Keratinocyte (primary cell): ENCODE measurements at regions not wholly inside any gene's neighbourhood (a gene's known extent, or its start where the extent isn't known, plus 50 kb on each side); places are given as distances from the start of the nearest gene placed in this dataset.

Experiments used
- DNase-seq: peaks from one replicate; pipeline ENCODE4 v3.0.0-alpha.2; 2011; ENCODE audit warnings: low read depth, missing footprints, low spot score
- FAIRE-seq: peaks from 2 replicates; lab custom pipeline; 2011; peaks lifted over from hg19 to GRCh38; lab: Jason Lieb, UNC
- H2AFZ ChIP-seq: 2 replicates; pipeline ENCODE4 v1.6.0; 2012; ENCODE audit warnings: low read length, control low read depth, inconsistent platforms; ENCODE audit not compliant: control insufficient read depth
- H3K27ac ChIP-seq: 2 replicates; pipeline ENCODE4 v1.5.1; 2011; ENCODE audit warnings: low read length; ENCODE audit not compliant: control insufficient read depth, insufficient read depth
- H3K27me3 ChIP-seq: 3 replicates; pipeline ENCODE4 v1.6.0; 2011; ENCODE audit warnings: low read length; ENCODE audit not compliant: control insufficient read depth, insufficient read depth; ENCODE audit errors: extremely low read depth
- H3K36me3 ChIP-seq, 2 experiments: 2 replicates in 1 of 2; 3 replicates in 1 of 2; pipeline ENCODE4 v1.5.1; 2011; ENCODE audit warnings: low read length in 2 of 2, mild to moderate bottlenecking in 1 of 2; ENCODE audit not compliant: control insufficient read depth in 2 of 2, insufficient read depth in 2 of 2; ENCODE audit errors: extremely low read depth in 1 of 2
- H3K4me1 ChIP-seq: 3 replicates; pipeline ENCODE4 v1.5.1; 2011; ENCODE audit warnings: low read length; ENCODE audit not compliant: control insufficient read depth, insufficient read depth; ENCODE audit errors: extremely low read depth
- H3K4me2 ChIP-seq: 3 replicates; pipeline ENCODE4 v1.6.0; 2011; ENCODE audit warnings: low read depth, low read length; ENCODE audit not compliant: control insufficient read depth, insufficient read depth; ENCODE audit errors: extremely low read depth
- H3K4me3 ChIP-seq, 3 experiments: fragments of 200-600 bp in 1 of 3; sonication (generic) in 1 of 3; 2 replicates in 2 of 3; 3 replicates in 1 of 3; pipeline ENCODE4 v1.5.1; 2011 to 2016; ENCODE audit warnings: low read length in 3 of 3, mild to moderate bottlenecking in 3 of 3, control low read depth in 2 of 3, inconsistent platforms in 1 of 3, low read depth in 1 of 3, mixed read lengths in 1 of 3, mixed run types in 1 of 3, moderate library complexity in 1 of 3; ENCODE audit not compliant: control insufficient read depth in 2 of 3, insufficient read depth in 2 of 3; ENCODE audit errors: extremely low read depth in 1 of 3
- H3K79me2 ChIP-seq: 2 replicates; pipeline ENCODE4 v1.6.0; 2012; ENCODE audit warnings: low read length; ENCODE audit not compliant: control insufficient read depth, insufficient read depth
- H3K9ac ChIP-seq: 3 replicates; pipeline ENCODE4 v1.6.0; 2011; ENCODE audit warnings: low read length; ENCODE audit not compliant: control insufficient read depth, insufficient read depth; ENCODE audit errors: extremely low read depth
- H3K9me1 ChIP-seq: 3 replicates; pipeline ENCODE4 v1.6.0; 2011; ENCODE audit warnings: low read length; ENCODE audit not compliant: control insufficient read depth, insufficient read depth; ENCODE audit errors: extremely low read depth
- H3K9me3 ChIP-seq: 2 replicates; pipeline ENCODE4 v1.5.1; 2012; ENCODE audit warnings: low read depth, low read length; ENCODE audit not compliant: control insufficient read depth
- H4K20me1 ChIP-seq: 3 replicates; pipeline ENCODE4 v1.6.0; 2011; ENCODE audit warnings: low read length; ENCODE audit not compliant: control insufficient read depth, insufficient read depth; ENCODE audit errors: extremely low read depth
- CTCF ChIP-seq, 3 experiments: IDR thresholded peaks in 1 of 3; conservative IDR thresholded peaks in 1 of 3; optimal IDR thresholded peaks in 1 of 3; 2 replicates in 2 of 3; 3 replicates in 1 of 3; pipeline versions ENCODE3 to v1.5.1; 2011; ENCODE audit warnings: low read length in 3 of 3, mild to moderate bottlenecking in 3 of 3, moderate library complexity in 2 of 3, control low read depth in 1 of 3, inconsistent platforms in 1 of 3; ENCODE audit not compliant: insufficient read depth in 2 of 3; ENCODE audit errors: extremely low read depth in 1 of 3
- EZH2 ChIP-seq: IDR thresholded peaks from one replicate; pipeline ENCODE4 v1.6.1; 2012; ENCODE audit warnings: inconsistent platforms, mild to moderate bottlenecking, low read length, moderate library complexity
- dilution Hi-C: fragments of 300-500 bp; cut with MboI; formaldehyde crosslinking; loops from one replicate; pipeline ENCODE4 v1.7.0; 2020; ENCODE audit warnings: low sequenced_read_pairs; ENCODE audit not compliant: extremely low pct_ligation_motif_present

GRCh38 chr1:87787551-87787950 is 458.9 kb downstream of the LMO4 start:
- Histone ChIP-seq H3K4me2 (no peak overlapping the region), H3K36me3 (no peaks in the 10 kb centered on the region), H4K20me1 (no peaks in the 10 kb centered on the region), H3K4me1 (no peaks in the 10 kb centered on the region), H3K79me2 (no peaks in the 10 kb centered on the region), H3K4me3 (no peak overlapping the region), H2AFZ (no peak overlapping the region), H3K9ac (no peak overlapping the region), H3K27me3 (no peaks in the 10 kb centered on the region), H3K9me3 (no peaks in the 10 kb centered on the region), H3K27ac (no peak overlapping the region), H3K9me1 (no peaks in the 10 kb centered on the region)
- no peak for TF ChIP-seq EZH2
- peak in 2 of 3 experiments; percentile 25 to 31 for TF ChIP-seq CTCF (optimal IDR thresholded peaks at IDR 0.05 in 1 of 3, IDR thresholded peaks at IDR 0.05 in 1 of 3, conservative IDR thresholded peaks at IDR 0.05 in 1 of 3; ENCODE audit: extremely low read depth in 1 of 3, insufficient read depth in 2 of 3, low read length in 3 of 3)
- no peak for DNase-seq
- dilution Hi-C loops = no loop called here
- no peak for FAIRE-seq

- Histone ChIP-seq H3K36me3 (no peaks in the 10 kb centered on the region), H3K9ac (no peak overlapping the region), H3K27ac (no peak overlapping the region), H4K20me1 (no peaks in the 10 kb centered on the region), H3K9me1 (no peaks in the 10 kb centered on the region), H3K9me3 (no peaks in the 10 kb centered on the region), H2AFZ (no peak overlapping the region), H3K4me2 (no peak overlapping the region), H3K79me2 (no peaks in the 10 kb centered on the region), H3K4me1 (peaks cover 13% of the 10 kb centered on the region), H3K27me3 (no peaks in the 10 kb centered on the region), H3K4me3 (no peak overlapping the region)
- no peak for FAIRE-seq
- dilution Hi-C loops = no loop called here
- TF ChIP-seq CTCF (optimal IDR thresholded peaks at IDR 0.05 in 1 of 3, IDR thresholded peaks at IDR 0.05 in 1 of 3, conservative IDR thresholded peaks at IDR 0.05 in 1 of 3; ENCODE audit: extremely low read depth in 1 of 3, insufficient read depth in 2 of 3, low read length in 3 of 3) (no peak), EZH2 (no peak)
- no peak for DNase-seq
These were observed 462.1 kb downstream of the LMO4 start for GRCh38 chr1:87790756-87791155.
